SK-N-SH (cell line): ENCODE measurements at regions not wholly inside any gene's neighbourhood (a gene's known extent, or its start where the extent isn't known, plus 50 kb on each side); places are given as distances from the start of the nearest gene placed in this dataset.

ENCODE experiments used
- CTCF ChIA-PET: fragments of 300-600, 350-600 bp; formaldehyde crosslinking; extraction: SDS; loops from one replicate; lab custom pipeline; 2021; lab: Yijun Ruan, JAX
- POLR2A ChIA-PET: fragments of 350-600 bp; sonication (Branson Sonifier 250); formaldehyde crosslinking; extraction: SDS; loops from one replicate; lab custom pipeline; 2020; ENCODE audit warnings: antibody characterized with exemption, inconsistent platforms; lab: Yijun Ruan, JAX
- DNase-seq: peaks from one replicate; pipeline ENCODE4 v3.0.0; 2012
- H2AFZ ChIP-seq: fragments of 200-600 bp; sonication (generic); 2 replicates; pipeline ENCODE4 v1.8.1; 2016; ENCODE audit warnings: antibody characterized with exemption, mild to moderate bottlenecking, low read depth
- H3F3A ChIP-seq: fragments of 200-600 bp; sonication (generic); replicated peaks from 2 replicates; pipeline ENCODE3; 2016; ENCODE audit warnings: antibody characterized with exemption, mild to moderate bottlenecking; ENCODE audit not compliant: insufficient read depth
- H3K27ac ChIP-seq, 2 experiments: fragments of 200-500 bp in 1 of 2; fragments of 200-600 bp in 1 of 2; sonication (Bioruptor generic) in 1 of 2; sonication (generic), shearing (Covaris generic) in 1 of 2; 2 replicates each; pipeline versions ENCODE4 v1.5.1 to v1.6.1; 2014 to 2016; ENCODE audit warnings: low read depth in 2 of 2, inconsistent platforms in 1 of 2, low read length in 1 of 2, mild to moderate bottlenecking in 1 of 2, mixed read lengths in 1 of 2
- H3K27me3 ChIP-seq: fragments of 200-600 bp; sonication (generic), shearing (Covaris generic); 2 replicates; pipeline ENCODE4 v1.6.1; 2016; ENCODE audit warnings: mixed run types; ENCODE audit not compliant: insufficient read depth
- H3K36me3 ChIP-seq, 2 experiments: fragments of 200-500 bp in 1 of 2; fragments of 200-600 bp in 1 of 2; sonication (Bioruptor generic) in 1 of 2; sonication (generic) in 1 of 2; replicated peaks in 1 of 2; 2 replicates each; pipeline versions ENCODE3 to v1.5.1; 2014 to 2016; ENCODE audit warnings: low read length in 1 of 2, mild to moderate bottlenecking in 1 of 2; ENCODE audit not compliant: insufficient read depth in 2 of 2, control insufficient read depth in 1 of 2
- H3K4me1 ChIP-seq, 2 experiments: fragments of 200-500 bp in 1 of 2; fragments of 200-600 bp in 1 of 2; sonication (Bioruptor generic) in 1 of 2; sonication (generic), shearing (Covaris generic) in 1 of 2; 2 replicates each; pipeline versions ENCODE4 v1.5.1 to v1.6.1; 2014 to 2016; ENCODE audit warnings: low read depth in 1 of 2, low read length in 1 of 2, mixed run types in 1 of 2; ENCODE audit not compliant: insufficient read depth in 2 of 2, control insufficient read depth in 1 of 2
- H3K4me2 ChIP-seq: fragments of 200-600 bp; sonication (generic), shearing (Covaris generic); 2 replicates; pipeline ENCODE4 v1.6.1; 2017; ENCODE audit warnings: mixed run types
- H3K4me3 ChIP-seq, 2 experiments: fragments of 200-500 bp in 1 of 2; fragments of 200-600 bp in 1 of 2; sonication (Bioruptor generic) in 1 of 2; sonication (generic), shearing (Covaris generic) in 1 of 2; 2 replicates each; pipeline versions ENCODE4 v1.5.1 to v1.8.1; 2014 to 2016; ENCODE audit warnings: low read depth in 2 of 2, inconsistent platforms in 1 of 2, low read length in 1 of 2, mild to moderate bottlenecking in 1 of 2, mixed read lengths in 1 of 2, moderate library complexity in 1 of 2
- H3K79me2 ChIP-seq: fragments of 200-600 bp; sonication (generic); 2 replicates; pipeline ENCODE4 v1.8.1; 2017; ENCODE audit warnings: mild to moderate bottlenecking; ENCODE audit not compliant: insufficient read depth
- H3K9ac ChIP-seq: fragments of 200-600 bp; sonication (generic); 2 replicates; pipeline ENCODE4 v1.6.1; 2017; ENCODE audit warnings: mixed run types
- H3K9me2 ChIP-seq: fragments of 200-600 bp; sonication (generic); 2 replicates; pipeline ENCODE4 v1.6.1; 2017; ENCODE audit warnings: mixed run types
- H3K9me3 ChIP-seq: fragments of 200-600 bp; sonication (generic); 2 replicates; pipeline ENCODE4 v1.6.1; 2017; ENCODE audit warnings: mixed run types, mild to moderate bottlenecking, moderate library complexity
- H4K20me1 ChIP-seq: fragments of 200-600 bp; sonication (generic); 2 replicates; pipeline ENCODE4 v1.6.1; 2017; ENCODE audit warnings: mild to moderate bottlenecking, mixed run types; ENCODE audit not compliant: insufficient read depth
- CHD2 ChIP-seq: fragments of 150-350 bp; IDR thresholded peaks from 2 replicates; pipeline ENCODE4 v1.6.1; 2018; ENCODE audit warnings: low read length; ENCODE audit not compliant: partially characterized antibody
- EP300 ChIP-seq, 2 experiments: IDR thresholded peaks; 2 replicates each; pipeline versions ENCODE4 v1.4.0 to v1.6.1; 2012; ENCODE audit warnings: borderline replicate concordance in 1 of 2, low read depth in 1 of 2, low read length in 1 of 2
- EZH2phosphoT487 ChIP-seq: fragments of 200-600 bp; sonication (generic); IDR thresholded peaks from 2 replicates; pipeline ENCODE4 v1.6.1; 2017; ENCODE audit warnings: low read depth, mixed run types, mild to moderate bottlenecking, antibody characterized with exemption, moderate library complexity, borderline replicate concordance
- FOSL2 ChIP-seq: IDR thresholded peaks from 2 replicates; pipeline ENCODE4 v1.4.0; 2012; ENCODE audit warnings: low read depth, mild to moderate bottlenecking, moderate library complexity, borderline replicate concordance
- FOXJ3 ChIP-seq: sonication (generic); formaldehyde crosslinking; IDR thresholded peaks from 2 replicates; pipeline ENCODE4 v1.5.1; 2020; ENCODE audit warnings: mild to moderate bottlenecking, missing genetic modification reagents
- FOXM1 ChIP-seq: IDR thresholded peaks from 2 replicates; pipeline ENCODE4 v1.4.0; 2012; ENCODE audit warnings: low read depth, mild to moderate bottlenecking
- GATA2 ChIP-seq: sonication (generic); formaldehyde crosslinking; IDR thresholded peaks from 2 replicates; pipeline ENCODE4 v1.5.0; 2020; ENCODE audit warnings: mild to moderate bottlenecking, missing genetic modification reagents
- IRF3 ChIP-seq: fragments of 150-350 bp; IDR thresholded peaks from 2 replicates; pipeline ENCODE4 v1.6.1; 2016; ENCODE audit warnings: mild to moderate bottlenecking, low read depth, low read length
- MAX ChIP-seq: IDR thresholded peaks from 2 replicates; pipeline ENCODE4 v1.4.0; 2012; ENCODE audit warnings: low read depth
- NFIC ChIP-seq: IDR thresholded peaks from 2 replicates; pipeline ENCODE4 v1.4.0; 2012; ENCODE audit warnings: borderline replicate concordance
- RCOR1 ChIP-seq: fragments of 150-350 bp; IDR thresholded peaks from 2 replicates; pipeline ENCODE4 v1.6.1; 2017; ENCODE audit warnings: antibody characterized with exemption, low read length
- REST ChIP-seq: IDR thresholded peaks from 2 replicates; pipeline ENCODE4 v1.6.1; 2012; ENCODE audit warnings: mild to moderate bottlenecking, low read depth, low read length, moderate library complexity
- RFX5 ChIP-seq: IDR thresholded peaks from 2 replicates; pipeline ENCODE4 v1.6.1; 2012; ENCODE audit warnings: mild to moderate bottlenecking, improper control_type of control experiment, low read length
- RXRA ChIP-seq: IDR thresholded peaks from 2 replicates; pipeline ENCODE4 v1.4.0; 2012; ENCODE audit warnings: low read depth, mild to moderate bottlenecking, borderline replicate concordance
- SIN3A ChIP-seq: IDR thresholded peaks from 2 replicates; pipeline ENCODE4 v1.6.1; 2012; ENCODE audit warnings: low read depth, mild to moderate bottlenecking, low read length, moderate library complexity, borderline replicate concordance
- SMC3 ChIP-seq: IDR thresholded peaks from 2 replicates; pipeline ENCODE4 v1.6.1; 2012; ENCODE audit warnings: low read depth, low read length, improper control_type of control experiment
- TAF1 ChIP-seq: IDR thresholded peaks from 2 replicates; pipeline ENCODE4 v1.6.1; 2012; ENCODE audit warnings: low read depth, mild to moderate bottlenecking, low read length, moderate library complexity, borderline replicate concordance
- TEAD4 ChIP-seq: IDR thresholded peaks from 2 replicates; pipeline ENCODE4 v1.4.0; 2012; ENCODE audit warnings: mild to moderate bottlenecking, borderline replicate concordance; ENCODE audit not compliant: insufficient read depth
- ZBTB33 ChIP-seq: IDR thresholded peaks from 2 replicates; pipeline ENCODE4 v1.4.0; 2012; ENCODE audit warnings: low read depth, borderline replicate concordance
- WGBS: methylation state at CpG from one replicate; pipeline ENCODE4 v1.1.6; 2017; ENCODE audit warnings: low lambda C conversion rate; 5-methylcytosine and 5-hydroxymethylcytosine counted together

- ChIA-PET CTCF (no interaction called here), POLR2A (no interaction called here)
Measured at GRCh38 chr7:52026140-52026539, 709.5 kb upstream of the COBL start.

More at GRCh38 chr7:52026140-52026539, 709.5 kb upstream of the COBL start:
- Histone ChIP-seq H3K9me2 (no peaks in the 10 kb centered on the region), H3K4me2 (no peak overlapping the region), H4K20me1 (no peaks in the 10 kb centered on the region), H3K4me3 (no peak overlapping the region), H2AFZ (no peak overlapping the region), H3K27ac (no peak overlapping the region), H3F3A (no peaks in the 10 kb centered on the region), H3K4me1 (no peaks in the 10 kb centered on the region), H3K36me3 (no peaks in the 10 kb centered on the region), H3K9me3 (peaks cover 7% of the 10 kb centered on the region; the same call in 1 of the 2 replicates), H3K9ac (no peak overlapping the region), H3K27me3 (no peaks in the 10 kb centered on the region), H3K79me2 (no peaks in the 10 kb centered on the region)
- no peak for DNase-seq
- 52% methylated on average over 11 of the region's 11 CpGs for WGBS
- TF ChIP-seq CHD2: no peak
- TF ChIP-seq EZH2phosphoT487: no peak
- TF ChIP-seq EP300 (IDR thresholded peaks at IDR 0.05; ENCODE audit: borderline replicate concordance in 1 of 2, low read depth in 1 of 2, low read length in 1 of 2): no peak
- TF ChIP-seq NFIC: no peak
- no peak for TF ChIP-seq FOXJ3 (CRISPR knock-in tag)
- TF ChIP-seq FOXM1: no peak
- no peak for TF ChIP-seq SIN3A
- no peak for TF ChIP-seq GATA2 (CRISPR knock-in tag)
- no peak for TF ChIP-seq IRF3
- no peak for TF ChIP-seq ZBTB33
- TF ChIP-seq RFX5: no peak
- no peak for TF ChIP-seq RCOR1
- TF ChIP-seq RXRA: no peak
- TF ChIP-seq REST: no peak
- no peak for TF ChIP-seq TAF1
- no peak for TF ChIP-seq SMC3
- no peak for TF ChIP-seq MAX
- TF ChIP-seq FOSL2: no peak
- no peak for TF ChIP-seq TEAD4
